PC-3 (cell line): ENCODE measurements at regions not wholly inside any gene's neighbourhood (a gene's known extent, or its start where the extent isn't known, plus 50 kb on each side); places are given as distances from the start of the nearest gene placed in this dataset.

Experiments used
- ATAC-seq: fragments of 200-7000 bp; cut with Tn5 transposase; 2 replicates; pipeline ENCODE4 v1.9.1; 2020; ENCODE audit warnings: mild to moderate bottlenecking, moderate library complexity
- BruUV-seq: library from RNA; stranded (reverse); fragments of 400-500 nt; replicated peaks from 2 replicates; lab custom pipeline; 2021; lab: Mats Ljungman, UMichigan
- CTCF ChIA-PET: fragments of 300-600 bp; sonication (Branson Sonifier 250); formaldehyde crosslinking; loops from one replicate; lab custom pipeline; 2022; ENCODE audit warnings: antibody characterized with exemption; lab: Charles Lee
- POLR2A ChIA-PET: fragments of 300-600 bp; sonication (Branson Sonifier 250); formaldehyde crosslinking; loops from one replicate; lab custom pipeline; 2022; ENCODE audit warnings: antibody characterized with exemption; ENCODE audit not compliant: unreplicated experiment; lab: Charles Lee
- DNase-seq: peaks from one replicate; pipeline ENCODE4 v3.0.0-alpha.2; 2015
- H2AFZ ChIP-seq: fragments of 300-600 bp; sonication (generic); 2 replicates; pipeline ENCODE4 v1.6.0; 2016; ENCODE audit warnings: antibody characterized with exemption, low read length
- H3F3A ChIP-seq: fragments of 300-600 bp; sonication (generic); one replicate; pipeline ENCODE4 v1.6.0; 2017; ENCODE audit warnings: antibody characterized with exemption, low read length, control low read depth, mild to moderate bottlenecking; ENCODE audit not compliant: unreplicated experiment
- H3K27ac ChIP-seq: fragments of 300-600 bp; sonication (generic); 2 replicates; pipeline ENCODE4 v1.5.1; 2016; ENCODE audit warnings: mild to moderate bottlenecking, low read length
- H3K27me3 ChIP-seq: fragments of 300-600 bp; sonication (generic); 2 replicates; pipeline ENCODE4 v1.6.1; 2016; ENCODE audit warnings: low read length, mixed read lengths
- H3K36me3 ChIP-seq: fragments of 300-600 bp; sonication (generic); 2 replicates; pipeline ENCODE4 v1.6.1; 2016; ENCODE audit warnings: low read depth, mixed run types, low read length, mixed read lengths
- H3K4me1 ChIP-seq: fragments of 300-600 bp; sonication (generic); 2 replicates; pipeline ENCODE4 v1.5.1; 2016; ENCODE audit warnings: low read length; ENCODE audit not compliant: insufficient read depth
- H3K4me2 ChIP-seq: fragments of 300-600 bp; sonication (generic); 2 replicates; pipeline ENCODE4 v1.6.0; 2016; ENCODE audit warnings: low read length
- H3K4me3 ChIP-seq: fragments of 300-600 bp; sonication (generic); 2 replicates; pipeline ENCODE4 v1.5.1; 2016; ENCODE audit warnings: mild to moderate bottlenecking, low read length, mixed read lengths
- H3K79me2 ChIP-seq: fragments of 300-600 bp; sonication (generic); 2 replicates; pipeline ENCODE4 v1.6.1; 2017; ENCODE audit warnings: low read length, mixed read lengths
- H3K9ac ChIP-seq: fragments of 300-600 bp; sonication (generic); 2 replicates; pipeline ENCODE4 v1.6.0; 2016; ENCODE audit warnings: mild to moderate bottlenecking, low read length
- H3K9me2 ChIP-seq: fragments of 300-600 bp; sonication (generic); replicated peaks from 2 replicates; pipeline ENCODE4 v1.6.1; 2016; ENCODE audit warnings: mixed run types, low read length, mixed read lengths
- H3K9me3 ChIP-seq: fragments of 300-600 bp; sonication (generic); 2 replicates; pipeline ENCODE4 v1.6.1; 2016; ENCODE audit warnings: low read length, mixed read lengths
- H4K20me1 ChIP-seq: fragments of 300-600 bp; sonication (generic); 2 replicates; pipeline ENCODE4 v1.6.1; 2016; ENCODE audit warnings: low read length, mixed read lengths
- EZH2 ChIP-seq: fragments of 300-600 bp; sonication (generic); IDR thresholded peaks from one replicate; pipeline ENCODE4 v1.6.1; 2017; ENCODE audit warnings: antibody characterized with exemption, mild to moderate bottlenecking, low read length; ENCODE audit not compliant: unreplicated experiment
- EZH2phosphoT487 ChIP-seq: fragments of 300-600 bp; sonication (generic); IDR thresholded peaks from 2 replicates; pipeline ENCODE4 v1.6.1; 2018; ENCODE audit warnings: mild to moderate bottlenecking, antibody characterized with exemption, low read length, borderline replicate concordance
- intact Hi-C: fragments of 100-400 bp; cut with micrococcal nuclease; formaldehyde crosslinking; loops from 2 replicates; pipeline ENCODE4 v1.9.0; 2023
- TF ChIP-seq, protein P1 (sequence below): fragments of 300-600 bp; sonication (generic); conservative IDR thresholded peaks from 2 replicates; pipeline ENCODE4 v1.5.1; 2017; ENCODE audit warnings: antibody characterized with exemption, low read depth, mild to moderate bottlenecking, low read length

DNA sequence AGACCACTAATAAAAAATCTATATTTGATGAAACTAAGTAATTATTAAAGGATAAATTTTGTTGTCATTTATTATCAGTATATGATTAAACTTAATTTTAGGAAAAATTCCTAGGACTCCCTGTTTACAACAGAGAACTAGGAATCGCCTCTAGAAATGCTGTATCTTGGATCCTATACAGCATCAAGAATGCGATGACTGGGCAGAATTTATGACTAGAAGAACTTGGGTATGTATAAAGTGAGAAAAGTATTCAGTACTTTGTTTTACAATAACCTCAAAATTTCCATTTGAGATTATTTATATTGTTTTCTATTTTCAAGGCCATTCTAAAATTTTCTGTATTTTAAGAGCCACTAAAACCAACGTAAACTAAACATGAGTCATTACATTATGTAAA, 82.3 kb upstream of the AGTR1 start:
- BruUV-seq = no TSS peak
- POLR2A ChIA-PET = no interaction called here
- intact Hi-C loops = no loop called here

DNA sequence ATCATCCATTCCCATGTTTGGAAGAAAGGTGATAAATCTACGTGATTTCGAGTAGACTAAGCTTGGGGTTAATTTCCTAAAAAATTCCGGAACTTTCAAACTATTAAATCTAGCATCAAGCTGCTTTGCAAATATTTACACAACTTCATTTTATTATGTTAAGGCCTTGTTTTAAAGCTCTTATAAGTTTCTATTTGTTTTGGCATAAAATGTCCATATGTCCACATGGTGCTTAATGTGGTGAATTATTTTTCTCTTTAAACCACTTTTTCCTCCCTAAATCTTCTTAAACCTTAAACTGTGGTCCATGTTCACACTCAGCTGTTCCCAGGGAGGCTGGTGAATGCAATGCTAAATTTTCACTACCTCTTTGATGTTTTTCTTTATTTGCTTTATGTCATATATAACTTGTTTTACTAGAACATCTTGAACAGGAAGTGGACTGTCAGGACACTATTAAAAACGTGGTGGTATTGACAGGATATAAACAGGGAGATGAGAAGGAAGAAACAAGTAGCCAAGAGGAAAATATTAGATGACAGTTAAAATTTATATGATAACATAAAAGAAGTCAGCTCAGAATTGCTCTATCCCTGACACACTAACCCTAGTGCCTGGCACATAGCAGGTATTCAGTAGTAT, 72.5 kb upstream of the AGTR1 start:
- Histone ChIP-seq H3K9ac (no peak overlapping the region), H3K27me3 (no peaks in the 10 kb centered on the region), H3F3A (no peaks in the 10 kb centered on the region), H3K4me2 (no peak overlapping the region), H3K9me2 (no peaks in the 10 kb centered on the region), H3K9me3 (no peaks in the 10 kb centered on the region), H4K20me1 (no peaks in the 10 kb centered on the region), H3K4me1 (no peaks in the 10 kb centered on the region), H3K4me3 (no peak overlapping the region), H2AFZ (no peak overlapping the region), H3K27ac (no peak overlapping the region), H3K36me3 (no peaks in the 10 kb centered on the region), H3K79me2 (no peaks in the 10 kb centered on the region)
- ChIA-PET POLR2A (no interaction called here), CTCF (no interaction called here)
- no TSS peak for BruUV-seq
- intact Hi-C loops = no loop called here
- TF ChIP-seq, protein P1, sequence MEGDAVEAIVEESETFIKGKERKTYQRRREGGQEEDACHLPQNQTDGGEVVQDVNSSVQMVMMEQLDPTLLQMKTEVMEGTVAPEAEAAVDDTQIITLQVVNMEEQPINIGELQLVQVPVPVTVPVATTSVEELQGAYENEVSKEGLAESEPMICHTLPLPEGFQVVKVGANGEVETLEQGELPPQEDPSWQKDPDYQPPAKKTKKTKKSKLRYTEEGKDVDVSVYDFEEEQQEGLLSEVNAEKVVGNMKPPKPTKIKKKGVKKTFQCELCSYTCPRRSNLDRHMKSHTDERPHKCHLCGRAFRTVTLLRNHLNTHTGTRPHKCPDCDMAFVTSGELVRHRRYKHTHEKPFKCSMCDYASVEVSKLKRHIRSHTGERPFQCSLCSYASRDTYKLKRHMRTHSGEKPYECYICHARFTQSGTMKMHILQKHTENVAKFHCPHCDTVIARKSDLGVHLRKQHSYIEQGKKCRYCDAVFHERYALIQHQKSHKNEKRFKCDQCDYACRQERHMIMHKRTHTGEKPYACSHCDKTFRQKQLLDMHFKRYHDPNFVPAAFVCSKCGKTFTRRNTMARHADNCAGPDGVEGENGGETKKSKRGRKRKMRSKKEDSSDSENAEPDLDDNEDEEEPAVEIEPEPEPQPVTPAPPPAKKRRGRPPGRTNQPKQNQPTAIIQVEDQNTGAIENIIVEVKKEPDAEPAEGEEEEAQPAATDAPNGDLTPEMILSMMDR = no peak
- TF ChIP-seq EZH2phosphoT487 (no peak), EZH2 (no peak)
- DNase-seq = peak; percentile 26
- peak; percentile 35 for ATAC-seq

More for the DNA sequence above, 82.3 kb upstream of the AGTR1 start:
- TF ChIP-seq, protein P1 = no peak
- TF ChIP-seq EZH2 (no peak), EZH2phosphoT487 (no peak)
- no peaks in the 10 kb centered on the region for H3K4me1 ChIP-seq
- no peaks in the 10 kb centered on the region for H3K27me3 ChIP-seq
- no peak overlapping the region for H3K9ac ChIP-seq
- no peak overlapping the region for H3K4me3 ChIP-seq
- H4K20me1 ChIP-seq = no peaks in the 10 kb centered on the region
- no peak overlapping the region for H2AFZ ChIP-seq
- H3K36me3 ChIP-seq = no peaks in the 10 kb centered on the region
- no peak overlapping the region for H3K4me2 ChIP-seq
- no peak for DNase-seq
- H3K79me2 ChIP-seq = no peaks in the 10 kb centered on the region
- H3F3A ChIP-seq = no peaks in the 10 kb centered on the region
- no peak for ATAC-seq
- CTCF ChIA-PET = no interaction called here
- no peaks in the 10 kb centered on the region for H3K9me2 ChIP-seq
- H3K27ac ChIP-seq = no peak overlapping the region
- no peaks in the 10 kb centered on the region for H3K9me3 ChIP-seq

DNA sequence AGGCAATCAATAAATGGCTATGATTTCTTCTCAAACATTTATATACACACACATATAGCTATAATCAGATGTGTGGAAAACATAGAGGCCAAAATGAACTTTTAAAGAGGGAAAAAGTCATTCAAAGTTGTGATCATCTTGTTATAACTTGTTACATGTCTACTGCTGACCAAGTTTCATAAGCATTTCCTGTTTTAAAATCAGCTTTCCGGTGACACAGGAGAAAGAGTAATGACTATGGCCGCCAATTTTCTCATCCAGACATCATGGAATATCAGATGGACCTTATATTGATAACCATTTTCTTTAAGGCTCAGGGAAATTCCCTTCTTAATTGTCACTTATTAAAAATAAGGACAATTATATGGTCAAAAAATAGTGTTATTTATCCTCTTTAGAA, 71.7 kb upstream of the AGTR1 start:
- Histone ChIP-seq H3K27ac (no peak overlapping the region), H3K9me2 (no peaks in the 10 kb centered on the region), H3K4me1 (no peaks in the 10 kb centered on the region), H4K20me1 (no peaks in the 10 kb centered on the region), H2AFZ (no peak overlapping the region), H3K4me3 (no peak overlapping the region), H3K4me2 (no peak overlapping the region), H3K9me3 (no peaks in the 10 kb centered on the region), H3K27me3 (no peaks in the 10 kb centered on the region), H3K36me3 (no peaks in the 10 kb centered on the region), H3K79me2 (no peaks in the 10 kb centered on the region), H3F3A (no peaks in the 10 kb centered on the region), H3K9ac (no peak overlapping the region)
- TF ChIP-seq EZH2 (no peak), EZH2phosphoT487 (no peak)
- TF ChIP-seq, protein P1 = no peak
- no peak for ATAC-seq
- DNase-seq = no peak
- intact Hi-C loops = no loop called here
- POLR2A ChIA-PET = no interaction called here
- CTCF ChIA-PET = no interaction called here
- BruUV-seq = no TSS peak
